Natural killer cell (primary cell): ENCODE measurements at regions not wholly inside any gene's neighbourhood (a gene's known extent, or its start where the extent isn't known, plus 50 kb on each side); places are given as distances from the start of the nearest gene placed in this dataset.

Source experiments
- ATAC-seq, 3 donors: fragments of 150-1000 bp in 2 of 3; fragments of 200-7000 bp in 1 of 3; cut with Tn5 transposase; 1 replicate in 1 of 3; 2 replicates in 2 of 3; pipeline ENCODE4 v1.10.0; 2021; ENCODE audit warnings: mild to moderate bottlenecking in 2 of 3, moderate library complexity in 2 of 3
- DNase-seq, 2 donors: peaks; one replicate each; pipeline versions ENCODE4 v3.0.0 to v3.0.0-alpha.2; 2013 to 2021; ENCODE audit warnings: mixed read lengths in 1 of 2
- H3K27ac ChIP-seq: one replicate; pipeline ENCODE4 v1.5.1; 2013; ENCODE audit warnings: mild to moderate bottlenecking, low read length
- H3K27me3 ChIP-seq: one replicate; pipeline ENCODE4 v1.6.1; 2013; ENCODE audit warnings: low read length; ENCODE audit not compliant: control insufficient read depth, insufficient read depth
- H3K36me3 ChIP-seq: one replicate; pipeline ENCODE4 v1.6.1; 2013; ENCODE audit warnings: low read length; ENCODE audit not compliant: control insufficient read depth, insufficient read depth
- H3K4me1 ChIP-seq: one replicate; pipeline ENCODE4 v1.6.1; 2013; ENCODE audit warnings: low read length; ENCODE audit not compliant: control insufficient read depth, insufficient read depth
- H3K4me3 ChIP-seq: one replicate; pipeline ENCODE4 v1.5.1; 2013; ENCODE audit warnings: low read length
- H3K9me3 ChIP-seq: one replicate; pipeline ENCODE4 v1.6.1; 2013; ENCODE audit warnings: low read length; ENCODE audit not compliant: control insufficient read depth, insufficient read depth
- H3K27ac Mint-ChIP-seq, 2 donors: one replicate each; pipeline ENCODE4 v1.8.0; 2022; ENCODE audit warnings: mild to moderate bottlenecking in 2 of 2, mixed read lengths in 2 of 2, moderate library complexity in 1 of 2
- H3K27me3 Mint-ChIP-seq, 2 donors: one replicate each; pipeline ENCODE4 v1.8.0; 2022; ENCODE audit warnings: low read depth in 2 of 2, mixed read lengths in 2 of 2
- H3K36me3 Mint-ChIP-seq: one replicate; pipeline ENCODE4 v1.8.0; 2022; ENCODE audit warnings: mixed read lengths
- H3K4me1 Mint-ChIP-seq, 2 donors: one replicate each; pipeline ENCODE4 v1.8.0; 2022; ENCODE audit warnings: mixed read lengths in 2 of 2
- H3K4me3 Mint-ChIP-seq: one replicate; pipeline ENCODE4 v1.8.0; 2022; ENCODE audit warnings: mild to moderate bottlenecking, moderate library complexity, mixed read lengths
- H3K9me3 Mint-ChIP-seq, 2 donors: one replicate each; pipeline ENCODE4 v1.8.0; 2022; ENCODE audit warnings: mixed read lengths in 2 of 2
- CTCF ChIP-seq: fragments of 200-600 bp; IDR thresholded peaks from one replicate; pipeline ENCODE4 v1.8.0; 2022; ENCODE audit warnings: antibody characterized with exemption
- WGBS: methylation state at CpG from one replicate; pipeline ENCODE4 v1.1.7; 2013; ENCODE audit warnings: missing lambda C conversion rate; ENCODE audit not compliant: insufficient coverage; 5-methylcytosine and 5-hydroxymethylcytosine counted together
- intact Hi-C: fragments of 100-400 bp; cut with micrococcal nuclease; formaldehyde crosslinking; loops from one replicate; pipeline ENCODE4 v1.14.2; 2022

GRCh38 chr12:82279536-82280058 is 78.6 kb downstream of the CCDC59 start:
- Histone ChIP-seq H3K36me3 (no peaks in the 10 kb centered on the region), H3K4me3 (no peak overlapping the region), H3K4me1 (no peaks in the 10 kb centered on the region), H3K27ac (no peak overlapping the region), H3K27me3 (no peaks in the 10 kb centered on the region), H3K9me3 (peaks cover 10% of the 10 kb centered on the region)
- H3K27ac Mint-ChIP-seq = no peak overlapping the region
- H3K9me3 Mint-ChIP-seq = peaks cover 3 to 5% of the 10 kb centered on the region in 2 donors
- WGBS = 84% methylated on average over 3 of the region's 3 CpGs
- DNase-seq (no peak), ATAC-seq (no peak)
- H3K4me1 Mint-ChIP-seq = no peaks in the 10 kb centered on the region
- H3K36me3 Mint-ChIP-seq = no peaks in the 10 kb centered on the region
- intact Hi-C loops = no loop called here
- H3K4me3 Mint-ChIP-seq = no peak overlapping the region
- no peaks in the 10 kb centered on the region for H3K27me3 Mint-ChIP-seq
- no peak for TF ChIP-seq CTCF

GRCh38 chr12:82277582-82277981 is 80.6 kb downstream of the CCDC59 start:
- intact Hi-C loops = no loop called here
- Mint-ChIP-seq H3K27me3 (no peaks in the 10 kb centered on the region), H3K36me3 (no peaks in the 10 kb centered on the region), H3K4me1 (no peaks in the 10 kb centered on the region), H3K27ac (no peak overlapping the region), H3K4me3 (no peak overlapping the region), H3K9me3 (peaks cover 4 to 5% of the 10 kb centered on the region in 2 donors)
- Histone ChIP-seq H3K4me3 (no peak overlapping the region), H3K27me3 (no peaks in the 10 kb centered on the region), H3K9me3 (peaks cover 10% of the 10 kb centered on the region), H3K4me1 (no peaks in the 10 kb centered on the region), H3K36me3 (no peaks in the 10 kb centered on the region), H3K27ac (no peak overlapping the region)
- WGBS = 98% methylated on average over 3 of the region's 4 CpGs
- no peak for TF ChIP-seq CTCF
- ATAC-seq = no peak
- no peak for DNase-seq

- Histone ChIP-seq H3K9me3 (peaks cover 3% of the 10 kb centered on the region), H3K27ac (no peak overlapping the region), H3K27me3 (no peaks in the 10 kb centered on the region), H3K36me3 (no peaks in the 10 kb centered on the region), H3K4me3 (no peak overlapping the region), H3K4me1 (no peaks in the 10 kb centered on the region)
- H3K4me3 Mint-ChIP-seq = no peak overlapping the region
- ATAC-seq = no peak
- H3K27me3 Mint-ChIP-seq = no peaks in the 10 kb centered on the region
- DNase-seq = no peak
- no peaks in the 10 kb centered on the region for H3K4me1 Mint-ChIP-seq
- intact Hi-C loops = no loop called here
- no peak for TF ChIP-seq CTCF
- no peak overlapping the region for H3K27ac Mint-ChIP-seq
- peaks cover 14 to 23% of the 10 kb centered on the region in 2 donors for H3K9me3 Mint-ChIP-seq
- WGBS = 73% methylated on average over 4 of the region's 4 CpGs
- H3K36me3 Mint-ChIP-seq = peaks cover 9% of the 10 kb centered on the region
Measured at GRCh38 chr12:82242729-82243128, 115.5 kb downstream of the CCDC59 start.

- Mint-ChIP-seq H3K4me3 (no peak overlapping the region), H3K27ac (no peak overlapping the region), H3K27me3 (no peaks in the 10 kb centered on the region), H3K4me1 (no peaks in the 10 kb centered on the region), H3K9me3 (peaks cover 10 to 13% of the 10 kb centered on the region in 2 donors), H3K36me3 (peaks cover 12% of the 10 kb centered on the region)
- Histone ChIP-seq H3K27me3 (no peaks in the 10 kb centered on the region), H3K9me3 (peaks cover 3% of the 10 kb centered on the region), H3K36me3 (no peaks in the 10 kb centered on the region), H3K27ac (no peak overlapping the region), H3K4me3 (no peak overlapping the region), H3K4me1 (no peaks in the 10 kb centered on the region)
- DNase-seq = no peak
- no peak for ATAC-seq
- TF ChIP-seq CTCF = no peak
- intact Hi-C loops = no loop called here
Measured at GRCh38 chr12:82225871-82226270, 132.3 kb downstream of the CCDC59 start.
